ENCODE measurements at regions not wholly inside any gene's neighbourhood (a gene's known extent, or its start where the extent isn't known, plus 50 kb on each side); places are given as distances from the start of the nearest gene placed in this dataset.

DNA sequence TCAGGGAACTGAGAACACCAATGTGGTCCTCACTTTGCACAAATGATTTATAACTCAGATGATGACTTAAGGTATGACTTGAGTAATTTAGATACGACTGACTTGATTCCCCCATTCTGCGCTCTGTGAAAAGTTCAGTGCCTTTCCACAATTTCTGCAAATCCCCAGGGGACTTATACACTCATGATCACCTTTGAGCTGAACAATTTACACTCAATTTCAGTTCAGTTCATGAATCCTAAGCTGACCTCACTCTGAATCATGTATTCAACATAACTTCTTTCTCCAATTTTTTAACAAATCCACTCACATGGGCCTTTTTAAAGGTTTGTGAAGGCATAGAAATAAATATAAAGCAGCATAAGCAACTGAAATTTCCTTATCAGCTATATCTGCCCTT is 274.2 kb downstream of the FAM76B start:
- DNase-seq (ENCODE audit: low read depth, low spot score): no peak

GRCh38 chr11:95514416-95515110 is 275.0 kb downstream of the FAM76B start:
- DNase-seq (ENCODE audit: low read depth, low spot score): no peak

GRCh38 chr11:95512682-95513081 is 276.9 kb downstream of the FAM76B start:
- DNase-seq (ENCODE audit: low read depth, low spot score): peak; percentile 23

DNA sequence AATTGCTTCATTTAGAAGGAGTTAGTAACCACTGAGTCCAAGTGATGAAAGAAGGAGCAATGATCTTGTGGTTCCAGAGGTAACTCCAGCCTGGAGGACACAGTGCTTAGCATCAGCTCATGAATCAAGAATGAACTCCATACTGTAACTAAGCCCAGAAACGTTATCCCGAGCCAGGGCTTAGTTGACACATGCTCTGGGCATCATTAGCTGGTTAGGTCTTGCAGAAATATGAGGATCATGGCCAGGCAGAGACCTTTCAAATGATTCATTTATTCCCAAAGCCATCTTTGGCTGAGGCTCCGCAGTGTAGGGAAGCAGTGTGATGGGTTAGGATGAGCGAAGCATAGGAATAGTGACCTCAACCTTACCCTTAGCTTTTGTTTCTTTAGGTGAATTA is 277.4 kb downstream of the FAM76B start:
- no peak for DNase-seq (ENCODE audit: low read depth, low spot score)

DNA sequence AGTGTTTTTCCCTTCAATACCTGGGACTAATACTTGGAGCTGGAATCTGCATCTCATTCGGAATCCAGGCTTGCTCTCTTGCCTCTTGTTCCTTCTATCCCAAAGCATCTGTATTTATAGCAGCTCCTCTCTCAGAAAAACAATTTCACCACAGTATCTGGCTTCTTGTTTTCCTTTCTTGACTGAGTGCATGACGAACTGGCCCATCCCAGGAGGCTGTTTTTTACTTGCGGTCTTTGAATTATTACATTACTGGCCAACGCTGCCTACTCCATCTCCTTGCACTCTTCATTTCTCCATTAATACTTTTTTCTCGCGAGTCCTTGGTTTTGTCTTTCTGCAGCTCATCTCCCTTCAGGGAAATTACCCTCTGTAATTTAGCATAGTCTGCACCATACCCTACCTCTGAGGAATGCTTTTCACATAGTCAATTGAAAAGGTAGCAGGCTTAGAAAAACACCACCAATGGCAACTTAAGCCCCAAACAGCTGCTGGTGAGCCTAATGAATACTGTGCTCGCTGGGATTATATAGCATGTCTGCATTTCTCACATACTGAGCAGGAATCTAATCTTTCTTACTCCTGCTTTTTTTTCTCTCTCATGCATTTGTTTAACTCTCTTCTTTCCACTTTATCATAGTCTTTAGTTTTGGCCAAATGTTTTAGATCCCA is 277.4 kb upstream of the SESN3 start:
- no peak for DNase-seq (ENCODE audit: low read depth, low spot score)

DNA sequence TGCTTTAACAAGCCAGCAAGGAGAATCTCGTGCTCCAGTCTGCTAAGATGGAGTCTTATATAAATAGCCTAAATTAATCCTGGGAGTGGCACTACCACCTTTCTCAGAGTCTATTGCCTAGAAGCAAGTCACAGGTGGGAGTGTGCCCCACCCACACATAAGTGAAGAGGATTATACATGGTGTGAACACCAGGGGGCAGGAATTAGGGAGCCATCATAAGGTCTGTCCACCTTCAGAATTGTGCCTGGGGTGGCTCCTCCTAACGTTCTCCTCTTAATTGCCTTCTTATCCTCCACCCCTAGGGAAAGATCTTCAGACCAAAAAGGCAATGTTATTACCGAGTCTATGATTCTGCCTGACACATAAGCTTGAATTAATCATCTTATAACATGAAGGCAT is 276.8 kb upstream of the SESN3 start:
- no peak for DNase-seq (ENCODE audit: low read depth, low spot score)

DNA sequence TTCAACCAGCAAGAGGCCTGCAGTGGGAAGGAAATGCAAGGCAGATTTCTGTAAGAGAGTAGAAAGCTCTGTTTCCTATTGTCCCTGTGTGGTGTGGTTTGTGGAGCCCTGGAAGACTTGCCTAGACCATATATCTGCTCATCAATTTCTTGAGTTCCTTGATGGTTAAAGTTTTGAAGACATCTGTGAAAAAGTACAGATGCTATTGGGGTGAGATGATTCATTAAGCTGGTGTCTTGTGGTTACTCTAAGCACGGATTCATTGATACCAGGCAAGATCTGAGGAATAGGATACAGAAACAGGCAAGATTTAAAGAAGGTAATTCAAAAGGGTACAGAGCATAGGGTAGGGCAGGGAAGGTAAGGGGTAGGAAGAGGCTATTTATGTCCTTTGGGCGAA is 275.8 kb upstream of the SESN3 start:
- DNase-seq (ENCODE audit: low read depth, low spot score): no peak

DNA sequence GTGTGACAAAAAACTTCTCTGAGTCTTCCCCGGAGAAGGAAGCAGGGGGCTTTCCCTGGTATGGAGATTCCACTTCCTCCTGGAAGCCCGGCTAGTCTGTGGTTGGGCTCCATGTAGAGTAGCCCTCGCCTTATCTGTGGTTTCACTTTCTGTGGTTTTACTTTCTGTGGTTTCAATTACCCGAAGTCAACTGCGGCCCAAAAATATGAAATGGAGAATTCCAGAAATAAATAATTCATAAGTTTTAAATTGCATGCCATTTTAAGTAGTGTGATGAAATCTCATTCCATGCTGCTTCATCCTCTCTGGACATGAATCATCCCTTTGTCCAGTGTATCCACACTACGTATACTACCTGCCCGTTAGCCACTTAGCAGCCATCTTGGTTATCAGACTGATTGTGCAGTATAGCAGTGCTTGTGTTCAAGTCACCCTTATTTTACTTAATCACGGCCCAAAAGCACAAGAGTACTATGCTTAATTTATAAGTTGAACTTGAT is 275.0 kb upstream of the SESN3 start:
- no peak for DNase-seq (ENCODE audit: low read depth, low spot score)

DNA sequence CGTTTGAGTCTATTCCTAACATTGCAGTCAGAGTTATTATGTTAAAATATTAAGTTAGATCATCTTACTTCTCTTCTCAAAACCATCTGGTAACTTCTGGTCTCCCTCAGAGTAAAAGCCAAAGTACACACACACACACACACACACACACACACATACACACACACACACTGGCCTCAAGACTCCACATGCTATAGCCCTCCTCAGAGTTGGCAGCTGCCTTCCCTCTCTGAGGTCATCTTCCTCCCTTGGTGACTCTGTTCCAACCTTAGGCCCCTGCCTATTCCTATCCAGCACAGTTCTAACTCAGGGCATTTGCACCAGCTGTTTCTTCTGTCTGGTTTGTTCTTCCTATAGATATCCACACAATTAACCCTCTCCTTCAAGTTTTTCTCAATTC is 272.0 kb upstream of the SESN3 start:
- no peak for DNase-seq (ENCODE audit: low read depth, low spot score)

GRCh38 chr11:95502522-95502921 is 271.5 kb upstream of the SESN3 start:
- no peak for DNase-seq (ENCODE audit: low read depth, low spot score)

- peak; percentile 41 for DNase-seq (ENCODE audit: low read depth, low spot score)
Measured at GRCh38 chr11:95501761-95502266, 270.8 kb upstream of the SESN3 start.

GRCh38 chr11:95500466-95500865 is 269.5 kb upstream of the SESN3 start:
- no peak for DNase-seq (ENCODE audit: low read depth, low spot score)

- DNase-seq (ENCODE audit: low read depth, low spot score): peak; percentile 43
Measured at GRCh38 chr11:95499516-95500135, 268.6 kb upstream of the SESN3 start.

DNA sequence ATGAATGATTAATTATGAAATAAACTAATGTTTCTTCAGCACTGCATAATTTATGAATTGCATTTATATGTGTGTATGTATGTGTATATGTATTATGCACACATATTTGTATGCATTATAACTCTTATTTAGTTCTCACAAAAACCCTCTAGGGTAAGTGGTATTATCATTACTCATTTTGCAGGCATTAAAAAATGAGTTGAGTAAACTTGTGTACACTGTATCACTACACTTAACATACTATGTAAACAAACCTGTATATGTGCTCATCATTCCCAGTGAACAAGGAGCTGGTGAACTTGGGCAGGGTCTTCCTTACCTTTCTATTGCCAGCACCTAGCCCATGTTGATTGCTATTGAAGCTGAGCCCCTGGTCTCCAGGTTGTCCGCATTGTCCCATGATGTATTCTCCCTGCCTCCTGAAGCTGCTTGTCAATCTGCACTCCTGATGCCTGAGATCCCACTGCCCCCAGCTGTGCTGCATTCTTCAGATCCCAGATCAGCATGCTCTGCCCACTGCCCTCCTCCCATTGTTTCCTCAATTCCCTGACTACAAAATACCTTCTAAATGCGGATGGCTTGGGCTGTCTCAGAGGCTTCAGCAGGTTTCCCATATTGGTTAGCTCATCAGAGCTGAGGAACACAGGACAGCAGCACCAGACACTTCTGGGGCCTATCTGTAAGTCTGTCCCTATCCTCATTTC is 267.9 kb upstream of the SESN3 start:
- peak; percentile 92 for DNase-seq (ENCODE audit: low read depth, low spot score)

- DNase-seq (ENCODE audit: low read depth, low spot score): no peak
Measured at GRCh38 chr11:95496901-95497300, 265.9 kb upstream of the SESN3 start.

DNA sequence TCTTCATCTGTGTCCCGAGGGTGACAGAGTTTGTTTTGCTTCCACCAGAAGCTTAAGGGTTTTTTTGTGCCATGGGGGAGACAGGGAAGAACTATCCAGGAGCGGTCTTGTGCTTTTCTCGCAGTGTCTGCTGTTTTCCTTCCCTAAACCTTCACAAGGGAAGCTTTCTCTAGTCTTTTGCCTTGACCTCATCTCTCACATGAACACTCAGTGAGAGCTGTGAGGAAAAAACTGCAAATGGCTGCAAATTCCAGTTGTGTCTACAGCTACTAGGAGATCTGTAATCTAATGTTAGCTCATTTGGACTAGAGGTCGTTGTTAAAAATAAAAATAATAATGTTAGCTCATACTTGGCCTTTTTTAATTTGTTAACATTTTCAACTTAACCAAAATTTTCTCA is 264.7 kb upstream of the SESN3 start:
- no peak for DNase-seq (ENCODE audit: low read depth, low spot score)

DNA sequence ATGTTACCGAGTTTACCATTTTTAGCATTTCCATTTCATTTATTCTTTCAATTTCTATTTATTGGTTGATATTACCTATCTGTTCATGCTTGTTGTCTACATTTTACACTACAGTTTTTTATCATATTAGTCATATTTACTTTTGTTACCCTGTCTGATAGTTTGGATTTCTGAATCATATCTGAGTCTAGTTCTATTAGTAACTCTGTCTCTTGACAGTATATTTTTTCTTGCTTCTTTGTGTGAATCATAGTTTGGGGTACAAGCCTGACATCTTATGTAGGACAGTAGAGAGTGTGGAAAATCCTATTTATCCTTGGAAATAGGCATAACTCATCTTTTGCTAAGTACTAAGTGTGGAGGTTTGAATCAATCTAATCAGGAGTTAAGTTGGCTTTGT is 263.9 kb upstream of the SESN3 start:
- DNase-seq (ENCODE audit: low read depth, low spot score): no peak

- no peak for DNase-seq (ENCODE audit: low read depth, low spot score)
Measured at GRCh38 chr11:95494167-95494566, 263.2 kb upstream of the SESN3 start.

- no peak for DNase-seq (ENCODE audit: low read depth, low spot score)
Measured at GRCh38 chr11:95490625-95491024, 259.6 kb upstream of the SESN3 start.

DNA sequence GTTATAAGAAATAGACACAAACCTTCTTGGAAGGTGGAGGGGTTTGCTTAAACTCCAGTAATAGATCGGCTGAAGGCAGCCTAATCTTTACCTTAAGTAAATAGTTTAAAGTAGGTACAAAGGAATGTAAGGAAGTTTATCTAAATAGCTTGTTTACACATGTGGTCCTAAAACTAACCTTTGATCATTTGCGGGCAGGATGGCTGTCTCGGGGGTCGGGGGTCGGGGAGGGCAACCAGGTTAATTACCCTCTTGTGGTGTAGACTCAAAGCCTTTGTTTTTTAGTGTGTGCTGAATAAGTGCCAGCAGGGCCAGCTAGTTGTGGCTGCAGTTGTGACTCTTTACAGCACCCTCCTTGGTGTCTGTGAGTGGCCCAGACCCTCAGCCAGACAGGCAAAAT is 256.9 kb upstream of the SESN3 start:
- DNase-seq (ENCODE audit: low read depth, low spot score): no peak

GRCh38 chr11:95487391-95487790 is 256.4 kb upstream of the SESN3 start:
- no peak for DNase-seq (ENCODE audit: low read depth, low spot score)

DNA sequence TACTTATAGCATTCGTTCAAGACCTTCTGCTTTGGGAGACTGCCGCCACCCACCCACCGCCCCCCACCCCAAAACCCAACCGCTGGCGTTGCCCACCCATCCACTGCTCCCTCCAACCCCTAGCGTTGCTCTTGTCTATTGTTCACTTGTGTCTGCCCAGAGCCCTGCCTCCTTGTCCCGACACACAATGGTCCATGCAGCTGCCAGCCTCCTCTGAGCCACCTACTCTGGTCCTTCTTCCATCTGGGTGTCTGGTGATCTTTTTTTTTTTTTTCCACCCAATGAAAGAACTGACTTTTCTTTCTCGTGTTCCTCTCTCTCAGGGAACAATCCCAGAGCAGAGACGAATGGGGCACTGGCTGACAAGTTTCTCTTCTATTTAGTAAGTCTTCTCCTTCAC is 256.0 kb upstream of the SESN3 start:
- DNase-seq (ENCODE audit: low read depth, low spot score): no peak
